EH (cell line): ENCODE measurements at regions not wholly inside any gene's neighbourhood (a gene's known extent, or its start where the extent isn't known, plus 50 kb on each side); places are given as distances from the start of the nearest gene placed in this dataset.

Experiments used
- DNase-seq: peaks from one replicate; pipeline ENCODE4 v3.0.0-alpha.2; 2015; ENCODE audit warnings: low read depth

DNA sequence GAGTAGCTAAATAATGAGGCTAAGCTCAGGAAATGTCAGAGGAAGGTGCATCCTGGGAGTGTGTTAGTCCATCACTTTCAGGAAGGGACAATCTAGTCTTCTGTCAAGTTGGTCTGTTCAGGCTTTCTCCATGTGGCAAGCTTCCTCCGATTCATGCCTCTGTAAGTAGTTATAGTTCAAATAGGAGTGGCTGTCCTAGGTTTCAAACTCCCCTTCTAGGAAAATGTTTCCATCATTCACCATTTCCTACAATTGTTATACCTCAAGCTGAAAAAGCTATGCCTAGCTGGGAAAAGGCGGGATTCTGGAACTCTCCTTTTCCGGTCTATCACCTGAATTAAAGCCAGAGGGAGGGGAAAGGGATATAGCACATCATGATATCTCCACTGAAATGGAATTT, 287.7 kb upstream of the ZSWIM2 start:
- no peak for DNase-seq

DNA sequence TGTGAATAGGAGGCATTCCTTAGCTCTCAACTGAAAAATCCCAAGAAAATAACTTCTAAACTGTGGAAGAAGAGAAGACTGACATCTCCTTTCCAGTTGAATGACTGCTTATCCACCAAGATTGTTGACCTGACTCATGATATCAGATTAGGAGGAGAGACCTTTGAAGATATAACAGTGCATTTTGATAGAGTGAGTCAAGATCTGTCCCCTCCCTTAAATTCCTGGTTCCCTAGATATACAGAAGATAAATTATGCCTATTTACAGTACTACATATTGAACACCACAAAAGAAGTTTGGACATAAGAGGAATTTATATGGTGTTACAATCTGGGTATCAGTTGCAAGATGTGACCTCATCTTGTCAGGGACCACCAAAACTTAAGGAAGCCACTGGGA, 285.3 kb upstream of the ZSWIM2 start:
- DNase-seq: peak; percentile 3

DNA sequence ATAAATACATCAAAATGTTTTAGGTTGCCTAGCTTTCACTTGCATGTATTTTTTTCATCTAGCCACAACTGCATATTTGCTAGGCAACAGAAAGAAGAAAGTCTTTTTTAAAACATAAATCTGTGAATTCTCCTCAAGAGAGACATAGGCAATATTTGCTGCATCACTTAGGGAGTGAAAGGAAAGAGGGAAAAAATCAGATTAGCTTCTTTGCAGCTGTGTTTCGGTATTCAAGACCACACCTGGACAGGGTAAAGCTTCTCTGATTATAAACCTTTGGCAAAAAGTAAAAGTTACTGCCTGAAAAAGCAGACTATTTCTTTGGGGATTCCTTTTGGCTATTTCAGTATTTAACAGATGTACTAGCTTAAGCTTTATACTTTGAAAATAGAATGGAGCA, 280.9 kb upstream of the ZSWIM2 start:
- no peak for DNase-seq

DNA sequence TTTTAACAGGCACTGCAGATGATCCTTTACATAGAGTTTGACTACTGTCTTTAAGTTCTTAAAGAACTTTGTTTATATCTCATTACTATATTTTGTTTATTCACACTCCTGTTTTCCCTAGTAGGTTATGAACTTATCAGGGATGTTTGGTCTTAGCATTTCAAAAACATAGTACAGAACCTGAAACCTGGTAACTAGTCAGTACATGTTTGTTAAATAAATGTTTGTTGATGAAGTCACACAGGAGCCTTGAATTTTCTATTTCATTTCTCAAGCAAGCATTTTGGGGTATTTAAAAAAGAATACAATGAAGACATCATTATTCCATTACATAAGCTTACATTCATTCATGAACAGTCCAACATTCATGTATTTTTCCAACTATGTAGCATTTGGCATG, 280.3 kb upstream of the ZSWIM2 start:
- no peak for DNase-seq

DNA sequence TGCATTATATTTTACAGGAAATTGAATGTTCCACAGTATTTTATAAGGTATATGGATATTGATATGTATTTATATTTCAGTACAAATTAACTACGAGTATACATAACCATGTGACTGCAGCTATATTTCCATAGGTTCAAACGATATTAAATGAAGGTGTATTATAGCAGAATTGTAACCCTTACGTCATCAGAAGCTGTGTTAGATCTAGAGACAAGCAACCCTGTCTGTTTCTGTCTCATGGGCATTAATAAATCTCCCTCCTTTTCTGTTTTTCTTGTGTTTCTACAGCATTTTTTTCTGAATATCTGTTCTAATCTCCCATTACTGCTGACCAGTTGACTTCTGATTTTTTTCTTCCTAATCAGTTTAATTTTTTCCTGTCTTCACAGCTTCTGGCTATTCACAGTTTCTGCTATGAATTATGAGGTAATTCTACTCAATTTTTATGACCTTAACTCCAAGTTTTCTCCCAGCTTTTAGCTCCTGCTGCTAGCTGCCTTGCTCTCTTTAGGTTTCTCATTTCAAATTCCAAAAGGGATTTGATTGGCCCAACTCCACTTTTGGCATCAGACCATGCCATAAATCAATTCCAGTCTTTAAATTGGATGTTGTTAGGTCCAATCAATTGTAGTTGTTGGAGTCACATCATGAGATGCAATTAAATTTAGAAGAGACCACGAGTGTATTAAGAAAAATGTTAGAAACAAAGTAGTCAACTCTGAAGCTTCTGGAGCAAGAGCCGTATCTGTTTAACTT, 277.5 kb upstream of the ZSWIM2 start:
- no peak for DNase-seq

DNA sequence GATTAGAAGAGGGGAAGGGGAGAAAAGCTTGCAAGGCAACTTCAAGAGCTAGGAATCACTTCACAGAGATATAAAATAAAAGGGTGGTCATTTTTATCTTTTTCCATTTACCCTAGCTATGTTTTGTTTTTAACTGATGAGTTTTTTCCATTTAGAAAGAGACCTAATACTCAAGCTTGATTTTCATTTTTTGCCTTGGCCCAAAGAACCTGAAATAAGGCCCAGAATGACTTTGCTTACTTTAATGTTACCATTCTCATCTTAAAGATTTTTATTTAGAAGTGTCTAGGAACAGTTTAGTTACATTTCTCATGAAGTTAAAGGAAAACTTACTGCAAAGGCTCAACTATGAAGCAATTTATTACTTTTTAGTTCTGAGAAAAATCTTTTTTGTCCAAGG, 276.3 kb upstream of the ZSWIM2 start:
- no peak for DNase-seq

DNA sequence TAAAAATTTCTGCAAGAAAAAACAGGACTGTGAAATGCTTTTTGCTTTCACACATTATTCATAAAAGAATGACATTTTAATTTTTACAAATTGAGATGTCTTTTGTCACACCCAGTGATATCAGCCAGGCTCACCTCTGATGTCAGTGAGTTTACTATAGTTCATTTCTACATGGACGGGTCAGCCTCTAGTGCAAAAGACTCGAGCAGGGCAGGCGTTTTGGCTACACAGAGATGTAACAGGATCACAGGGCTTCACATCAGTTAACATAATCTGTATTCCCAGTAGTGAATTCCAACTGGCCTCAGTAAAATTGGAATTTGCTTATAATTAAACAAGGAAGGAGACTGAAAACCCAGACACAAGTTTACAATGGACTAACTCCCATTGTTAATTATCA, 275.6 kb upstream of the ZSWIM2 start:
- DNase-seq: no peak

DNA sequence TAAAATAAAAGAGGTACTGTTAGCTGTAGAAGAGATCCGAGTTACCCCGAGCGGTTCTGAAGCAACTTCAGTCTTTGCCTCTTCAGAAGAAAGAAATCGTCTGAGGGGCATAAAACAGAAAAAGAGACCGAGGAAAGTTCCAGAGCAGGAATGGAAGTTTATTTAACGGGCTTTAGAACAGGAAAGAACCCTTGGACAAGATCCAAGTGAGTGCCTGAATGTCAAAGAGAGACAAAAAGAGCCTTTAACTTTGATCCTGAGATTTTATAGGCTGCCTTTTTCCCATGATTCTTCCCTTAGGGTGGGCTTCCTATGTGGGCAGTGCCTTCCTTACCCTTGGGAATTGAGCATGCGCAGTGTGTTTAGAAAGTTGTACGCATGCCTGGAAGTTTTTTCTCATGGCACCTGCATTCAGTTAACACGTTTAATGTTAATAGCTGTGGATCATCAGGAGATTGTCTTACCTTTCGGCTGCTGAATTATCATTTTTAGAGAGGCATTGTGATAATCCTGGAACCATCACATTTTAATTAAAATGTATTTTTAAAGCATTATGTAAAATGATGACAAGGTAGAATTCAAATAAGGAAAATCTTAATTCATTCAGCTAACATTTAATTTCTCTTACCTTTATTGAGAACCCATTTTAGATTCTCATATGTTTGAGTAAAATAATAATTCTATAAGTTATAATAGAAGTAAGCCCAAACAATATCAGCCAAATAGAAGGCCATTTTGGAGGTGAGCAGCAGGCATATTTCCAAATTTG, 269.5 kb upstream of the ZSWIM2 start:
- DNase-seq: no peak

DNA sequence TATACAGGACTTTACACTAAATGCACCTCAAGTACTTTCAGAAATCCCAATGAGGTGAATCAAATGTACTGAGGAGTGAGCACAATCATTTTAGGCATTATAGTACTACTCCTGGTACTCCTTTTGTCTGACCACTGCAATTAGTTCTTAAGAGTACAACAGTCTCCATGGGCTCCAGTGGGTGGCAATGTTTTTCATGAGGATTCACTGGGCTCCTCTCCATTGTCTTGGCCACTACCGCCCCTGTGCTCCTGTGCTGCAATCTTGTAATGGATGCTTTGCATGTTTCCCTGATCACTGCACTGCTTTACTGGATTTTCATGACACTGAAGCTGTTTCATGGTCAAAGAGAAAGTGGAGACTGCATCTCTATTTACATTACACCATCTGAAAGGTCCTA, 268.5 kb upstream of the ZSWIM2 start:
- peak; percentile 7 for DNase-seq

DNA sequence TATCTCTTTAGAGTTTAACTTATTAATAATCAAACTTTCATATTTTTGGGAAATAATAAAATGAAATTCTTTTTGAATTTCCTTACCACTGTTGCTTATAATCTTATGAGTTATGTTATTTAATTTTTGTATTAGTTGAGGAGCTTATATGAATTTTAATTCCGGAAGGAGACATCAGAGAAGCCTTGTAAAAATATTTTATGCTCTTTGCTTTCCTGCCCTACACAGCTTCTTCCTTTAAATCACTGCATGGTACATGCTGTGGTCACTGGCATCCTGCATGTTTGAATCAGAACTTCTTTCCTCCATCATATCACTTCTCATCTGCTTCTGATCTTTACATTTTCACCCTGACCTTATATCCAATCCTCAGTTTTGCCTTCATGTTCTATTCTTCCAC, 266.7 kb upstream of the ZSWIM2 start:
- no peak for DNase-seq

DNA sequence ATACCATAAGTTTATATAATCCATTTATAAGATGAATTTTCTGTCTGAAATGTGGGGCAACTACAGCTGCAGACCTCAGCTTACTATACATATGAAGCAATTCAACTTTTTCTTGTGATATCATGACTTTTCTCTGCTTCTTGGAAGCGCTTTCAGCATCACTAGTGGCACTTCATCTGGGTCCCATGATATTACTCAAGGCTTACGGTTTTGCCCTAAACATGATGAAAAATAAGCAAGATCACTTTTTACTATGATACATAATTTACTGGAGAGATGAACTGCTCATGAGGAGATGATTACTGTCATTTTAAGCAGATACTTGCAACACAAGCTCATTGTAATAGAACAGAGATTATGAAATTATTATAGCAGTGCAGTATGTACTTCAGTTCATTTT, 258.0 kb upstream of the ZSWIM2 start:
- no peak for DNase-seq

DNA sequence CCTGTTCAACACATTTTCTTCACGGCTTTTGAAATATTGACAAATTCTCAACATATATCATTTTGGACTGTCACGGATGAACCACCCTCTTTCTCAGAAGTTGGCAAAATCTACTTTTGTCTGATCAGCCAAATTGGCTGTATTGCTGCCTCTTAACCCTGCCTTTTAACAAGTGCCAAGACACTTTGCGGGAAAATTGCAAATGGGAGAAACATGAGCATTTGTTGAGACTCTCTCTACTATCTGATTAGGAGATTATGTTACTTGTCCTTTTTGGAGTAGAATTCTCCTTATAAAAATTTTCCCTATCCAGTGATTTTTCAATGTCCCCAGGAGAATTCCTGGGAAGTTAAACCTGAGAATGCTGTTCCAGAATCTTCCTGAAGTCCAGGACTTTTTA, 256.2 kb upstream of the ZSWIM2 start:
- DNase-seq: no peak

DNA sequence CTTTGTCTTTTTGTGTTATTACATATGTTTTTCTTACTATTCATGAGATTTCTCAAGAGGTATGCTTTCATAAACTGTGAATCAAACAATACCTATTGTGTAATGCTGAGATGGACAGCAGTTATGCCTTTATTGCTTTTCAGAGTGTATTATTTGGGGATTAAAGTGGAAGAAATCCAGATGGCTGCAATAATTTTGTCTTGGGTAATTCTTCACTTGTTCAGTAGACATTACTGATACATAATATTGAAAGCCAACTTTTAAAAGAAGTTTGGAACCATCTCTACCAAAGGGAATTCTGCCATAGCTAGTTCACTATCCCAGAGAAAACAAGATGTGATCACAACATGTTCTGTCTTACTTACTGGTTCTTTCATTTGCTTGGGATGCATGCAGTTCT, 253.4 kb upstream of the ZSWIM2 start:
- DNase-seq: no peak

DNA sequence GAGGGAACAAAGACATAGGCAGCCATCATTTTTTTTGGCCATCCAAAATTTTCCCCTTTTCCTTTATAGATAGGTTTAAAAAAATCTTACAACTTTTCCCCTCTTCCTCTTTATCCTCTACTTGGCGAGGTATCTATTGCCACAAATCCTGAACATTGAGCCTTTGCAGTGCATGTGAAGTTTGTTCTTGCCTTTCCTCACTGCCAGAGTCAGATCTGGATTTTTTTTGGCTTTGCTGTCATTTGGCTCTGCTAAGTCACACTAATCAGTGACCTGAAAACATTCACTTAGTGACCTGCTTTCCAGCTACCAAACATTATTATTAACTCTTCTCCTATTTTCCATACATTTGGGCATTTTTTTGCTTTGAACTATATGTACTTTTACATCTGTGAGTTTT, 249.2 kb upstream of the ZSWIM2 start:
- no peak for DNase-seq

DNA sequence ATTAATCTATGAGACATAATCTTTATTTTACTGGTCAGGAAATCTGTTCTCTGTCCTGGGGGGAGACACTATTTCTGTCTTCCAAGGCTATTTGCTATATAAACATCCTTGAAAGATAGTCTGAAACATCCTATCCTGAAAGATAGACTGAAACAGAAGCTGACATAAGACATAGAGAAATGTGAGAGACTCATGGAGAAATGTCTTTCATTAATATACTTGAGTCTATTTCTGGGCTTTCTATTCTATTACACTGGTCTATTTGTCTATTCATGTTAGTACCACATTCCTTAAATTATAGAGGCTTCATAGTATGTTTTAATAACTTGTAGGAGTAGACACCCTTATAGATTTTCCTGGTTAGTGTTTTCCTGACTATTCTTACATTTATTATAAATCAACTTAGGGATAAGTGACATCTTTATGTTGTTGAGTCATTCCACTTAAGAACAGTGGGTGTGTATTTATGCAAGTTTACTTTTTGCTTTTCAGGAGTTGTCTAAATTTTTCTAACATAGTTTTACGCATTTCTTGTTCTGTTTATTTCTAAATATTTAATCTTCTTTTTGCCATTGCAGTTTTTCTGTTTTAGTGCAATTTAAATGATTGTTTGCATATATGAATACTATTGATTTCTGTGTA, 244.9 kb upstream of the ZSWIM2 start:
- DNase-seq: peak; percentile 32

DNA sequence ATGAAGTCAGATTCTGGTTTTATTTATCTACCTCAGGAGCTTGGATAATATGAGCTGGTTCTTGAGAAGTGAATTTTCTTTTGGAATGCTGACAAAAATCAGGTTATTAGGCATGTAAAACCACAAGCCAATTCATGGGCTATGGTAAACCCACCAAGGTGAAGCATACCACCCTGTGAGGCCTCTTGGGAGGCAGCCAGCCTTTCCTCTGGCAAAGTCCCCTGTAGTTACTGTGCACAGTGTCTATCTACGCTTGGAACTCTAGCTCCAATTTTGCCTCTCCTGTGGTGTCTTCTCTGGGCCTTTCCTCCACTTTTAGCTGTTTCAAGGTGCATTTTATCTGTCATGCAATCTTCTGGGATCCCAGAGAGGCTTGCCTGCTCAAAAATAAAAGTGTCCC, 242.7 kb upstream of the ZSWIM2 start:
- DNase-seq: no peak

DNA sequence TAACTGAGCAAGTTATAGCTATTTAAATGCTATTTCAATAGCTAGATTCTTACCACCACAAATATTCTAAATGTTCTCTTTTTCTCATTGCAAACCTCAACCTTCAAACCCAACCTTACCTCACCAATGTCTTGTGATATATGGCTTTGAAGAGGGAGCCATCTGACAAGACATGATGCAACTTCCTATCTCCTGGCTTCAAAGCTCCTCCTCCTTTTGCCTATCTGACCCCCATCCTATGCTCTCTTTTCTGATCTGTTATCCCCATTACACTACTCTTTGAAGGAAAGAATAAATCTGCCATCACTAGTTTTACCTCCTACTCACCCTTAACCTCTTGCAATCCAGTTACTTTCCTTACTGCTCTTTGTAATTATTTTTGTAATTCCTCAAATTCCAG, 235.6 kb upstream of the ZSWIM2 start:
- DNase-seq: no peak

DNA sequence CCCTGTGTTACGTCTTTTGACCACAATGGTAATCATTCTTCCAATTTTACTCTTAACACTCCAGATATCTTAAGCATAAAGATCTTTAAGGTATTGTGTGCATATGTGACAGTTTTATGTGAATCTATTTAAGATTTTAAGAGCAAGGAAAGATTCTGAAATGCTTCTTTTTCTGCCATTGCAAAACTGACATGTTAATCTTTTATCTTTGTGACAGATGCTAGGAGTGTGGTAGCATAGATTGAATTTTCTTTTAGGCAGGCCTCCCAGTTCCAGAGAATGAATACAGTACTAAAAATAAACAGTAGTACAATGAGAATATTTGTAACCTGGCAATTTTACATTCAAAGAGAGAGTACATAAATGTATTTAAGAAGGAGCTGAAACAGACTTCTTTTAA, 232.5 kb upstream of the ZSWIM2 start:
- DNase-seq: no peak

DNA sequence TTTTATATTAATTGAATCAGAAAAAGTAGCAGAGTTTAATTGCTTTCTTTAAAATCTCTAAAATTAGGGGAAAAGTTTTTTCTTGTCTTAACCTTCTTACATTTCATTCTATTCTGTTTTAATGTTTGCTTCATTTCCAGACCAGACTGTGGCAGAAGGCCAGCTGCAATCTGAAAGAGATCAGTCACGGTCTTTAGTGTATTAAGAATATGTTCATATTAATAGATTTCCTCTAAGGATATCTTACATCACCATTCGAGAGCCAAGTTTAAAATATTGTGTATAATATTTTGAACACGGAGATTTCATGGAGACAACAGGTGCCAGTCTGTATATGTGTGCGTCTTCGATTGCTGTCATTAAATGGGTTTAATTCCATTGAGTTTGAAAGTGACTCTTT, 230.9 kb upstream of the ZSWIM2 start:
- no peak for DNase-seq

DNA sequence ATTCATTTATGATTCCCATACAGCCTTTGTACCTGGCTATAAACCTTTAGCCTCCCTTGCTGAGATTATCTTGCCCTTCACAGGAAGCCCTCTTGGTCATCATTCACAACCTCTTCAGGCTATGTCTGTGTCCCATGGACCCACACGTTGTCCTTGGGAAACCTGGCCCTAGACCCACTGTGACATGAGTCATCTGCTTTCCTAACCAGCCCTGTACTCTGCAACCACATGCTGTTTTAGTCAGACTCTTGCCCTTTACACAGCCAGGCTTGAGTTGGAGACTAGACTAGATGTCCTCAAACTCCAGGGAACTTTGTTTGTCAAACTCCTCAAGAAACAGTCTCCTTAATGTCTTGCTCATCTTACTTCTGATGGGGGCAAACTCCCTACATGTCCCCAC, 229.3 kb upstream of the ZSWIM2 start:
- DNase-seq: peak; percentile 54

DNA sequence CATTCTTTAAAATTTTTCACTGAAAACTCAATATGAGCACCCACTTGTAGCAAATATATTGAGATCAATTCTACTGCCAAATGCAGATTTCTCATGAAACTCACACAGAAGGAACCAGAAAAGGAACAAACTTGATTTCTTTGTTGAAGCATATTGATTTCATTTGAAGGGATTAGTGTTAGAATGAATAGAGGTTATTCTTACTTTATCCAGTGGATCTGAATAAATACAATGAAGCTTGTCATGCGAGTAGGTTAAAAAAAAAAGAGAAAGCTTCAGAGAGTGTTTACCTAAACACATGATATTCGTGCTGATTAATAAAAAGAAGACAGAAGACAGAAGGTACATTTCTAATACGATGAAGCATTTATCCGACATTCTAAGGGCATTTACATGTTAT, 226.7 kb upstream of the ZSWIM2 start:
- no peak for DNase-seq

DNA sequence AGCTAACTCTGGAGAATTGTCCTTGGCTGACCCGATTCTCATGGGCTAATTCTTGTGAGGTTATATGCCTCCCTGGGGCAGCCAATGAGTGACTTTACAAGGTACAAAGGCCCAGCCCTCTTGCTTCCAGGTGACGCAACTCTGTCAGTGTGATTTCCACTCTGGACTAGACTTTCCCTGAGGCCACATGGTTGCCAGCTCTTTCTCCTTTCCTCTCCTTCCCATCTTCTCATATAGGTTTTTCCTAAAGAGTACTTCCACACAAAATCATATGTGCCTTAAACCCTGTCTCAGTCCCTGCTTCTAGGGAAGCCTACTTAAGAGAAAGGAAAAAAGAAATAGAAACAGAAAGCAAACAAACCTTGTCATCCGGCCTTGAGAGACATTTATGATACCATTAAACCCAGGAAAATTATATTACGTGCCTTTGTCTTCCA, 226.2 kb upstream of the ZSWIM2 start:
- DNase-seq: peak; percentile 15

DNA sequence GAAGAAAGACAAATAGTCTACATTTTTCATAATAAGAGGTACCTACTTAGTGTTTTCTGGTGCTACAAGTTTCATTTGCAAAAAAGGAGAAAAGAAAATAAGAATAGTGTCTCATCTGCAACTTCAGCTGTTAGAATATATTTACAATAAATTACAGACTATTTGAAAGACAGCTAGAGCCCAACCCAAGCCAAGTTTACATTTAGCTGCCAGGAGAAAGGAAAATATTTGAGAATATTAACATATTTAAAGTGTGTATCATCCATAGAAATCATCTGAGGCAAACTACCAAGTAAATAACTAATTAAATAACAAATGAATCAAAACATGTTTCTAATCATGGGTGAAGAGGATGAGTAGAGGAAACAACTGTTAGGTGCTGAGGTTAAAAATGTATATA, 209.2 kb upstream of the ZSWIM2 start:
- no peak for DNase-seq
